Kidney tubule cell (primary cell): ENCODE measurements at regions not wholly inside any gene's neighbourhood (a gene's known extent, or its start where the extent isn't known, plus 50 kb on each side); places are given as distances from the start of the nearest gene placed in this dataset.

Experiments used
- DNase-seq: peaks from one replicate; pipeline ENCODE4 v3.0.0-alpha.2; 2018; ENCODE audit warnings: low spot score

- DNase-seq = no peak
Measured at GRCh38 chr10:104576611-104577010, 64.5 kb upstream of the SORCS3 start.

- DNase-seq = peak; percentile 69
Measured at GRCh38 chr10:104577163-104577562, 63.9 kb upstream of the SORCS3 start.

- DNase-seq = no peak
Measured at GRCh38 chr10:104577861-104578521, 63.1 kb upstream of the SORCS3 start.

GRCh38 chr10:104578671-104579070, 62.4 kb upstream of the SORCS3 start:
- no peak for DNase-seq

GRCh38 chr10:104579136-104579535, 62.0 kb upstream of the SORCS3 start:
- no peak for DNase-seq

- no peak for DNase-seq
Measured at GRCh38 chr10:104580321-104580720, 60.8 kb upstream of the SORCS3 start.

GRCh38 chr10:104580774-104581675, 60.1 kb upstream of the SORCS3 start:
- peak; percentile 80 for DNase-seq

- DNase-seq = peak; percentile 91
Measured at GRCh38 chr10:104581884-104582601, 59.0 kb upstream of the SORCS3 start.

- DNase-seq = peak; percentile 70
Measured at GRCh38 chr10:104582602-104582951, 58.5 kb upstream of the SORCS3 start.

- DNase-seq = no peak
Measured at GRCh38 chr10:104582966-104583365, 58.1 kb upstream of the SORCS3 start.

- DNase-seq = no peak
Measured at GRCh38 chr10:104584541-104584940, 56.5 kb upstream of the SORCS3 start.

- DNase-seq = no peak
Measured at GRCh38 chr10:104587751-104588150, 53.3 kb upstream of the SORCS3 start.

- peak; percentile 64 for DNase-seq
Measured at GRCh38 chr10:104589431-104589830, 51.7 kb upstream of the SORCS3 start.

GRCh38 chr10:104589871-104590270, 51.2 kb upstream of the SORCS3 start:
- DNase-seq = peak; percentile 89
